A549 (cell line): ENCODE measurements at regions not wholly inside any gene's neighbourhood (a gene's known extent, or its start where the extent isn't known, plus 50 kb on each side); places are given as distances from the start of the nearest gene placed in this dataset.

Experiments
- ATAC-seq, 2 experiments: fragments of 200-7000 bp in 1 of 2; fragments of >200 bp in 1 of 2; cut with Nextera tagmentation in 1 of 2; cut with Tn5 transposase in 1 of 2; 3 replicates each; pipeline versions ENCODE4 v1.8.0 to v1.9.1; 2018 to 2020; ENCODE audit warnings: mild to moderate bottlenecking in 1 of 2, moderate library complexity in 1 of 2
- CTCF ChIA-PET: fragments of 300-600 bp; sonication (Branson Sonifier 250); formaldehyde crosslinking; extraction: SDS; loops from one replicate; lab custom pipeline; 2021; ENCODE audit warnings: antibody characterized with exemption, inconsistent platforms; lab: Yijun Ruan, JAX
- POLR2A ChIA-PET: fragments of 350-600 bp; formaldehyde crosslinking; extraction: SDS; loops from one replicate; lab custom pipeline; 2021; ENCODE audit warnings: antibody characterized with exemption, inconsistent platforms; lab: Yijun Ruan, JAX
- DNase-seq, 2 experiments: peaks; one replicate each; pipeline versions ENCODE4 v3.0.0 to v3.0.0-alpha.2; 2011 to 2016; ENCODE audit warnings: low read depth in 1 of 2, low spot score in 1 of 2
- FAIRE-seq: peaks from 2 replicates; lab custom pipeline; 2011; peaks lifted over from hg19 to GRCh38; lab: Jason Lieb, UNC
- H3K27ac ChIP-seq, 2 experiments: fragments of >200 bp; sonication (Bioruptor Twin); formaldehyde crosslinking; 3 replicates each; pipeline ENCODE4 v1.5.1; 2016 to 2017
- H3K4me1 ChIP-seq: fragments of >200 bp; sonication (Bioruptor Twin); formaldehyde crosslinking; 3 replicates; pipeline ENCODE4 v1.6.1; 2016
- H3K4me2 ChIP-seq: fragments of >200 bp; sonication (Bioruptor Twin); formaldehyde crosslinking; 3 replicates; pipeline ENCODE4 v1.6.1; 2016
- H3K4me3 ChIP-seq: fragments of >200 bp; sonication (Bioruptor Twin); formaldehyde crosslinking; 3 replicates; pipeline ENCODE4 v1.5.1; 2016
- H3K9me3 ChIP-seq: fragments of >200 bp; sonication (Bioruptor Twin); formaldehyde crosslinking; 3 replicates; pipeline ENCODE4 v1.6.1; 2016
- ATOH8 ChIP-seq: fragments of 250-450 bp; sonication (Bioruptor Pico); IDR thresholded peaks from 2 replicates; pipeline ENCODE4 v1.5.0; 2020; ENCODE audit warnings: low read depth, mild to moderate bottlenecking, moderate library complexity
- CBX2 ChIP-seq: fragments of 200-600 bp; sonication (generic); IDR thresholded peaks from 2 replicates; pipeline ENCODE4 v1.6.1; 2016; ENCODE audit warnings: low read depth, mild to moderate bottlenecking, borderline replicate concordance
- CEBPB ChIP-seq, 2 experiments: fragments of >200 bp in 1 of 2; sonication (Bioruptor Twin) in 1 of 2; formaldehyde crosslinking in 1 of 2; IDR thresholded peaks; 2 replicates each; pipeline ENCODE4 v1.6.1; 2012 to 2016
- EP300 ChIP-seq, 2 experiments: fragments of >200 bp; sonication (Bioruptor Twin); formaldehyde crosslinking; IDR thresholded peaks; 2 replicates in 1 of 2; 3 replicates in 1 of 2; pipeline ENCODE4 v1.6.1; 2016 to 2017
- ESRRA ChIP-seq: fragments of 150-350 bp; IDR thresholded peaks from 2 replicates; pipeline ENCODE4 v1.6.1; 2014; ENCODE audit warnings: mild to moderate bottlenecking, low read length, borderline replicate concordance
- FOSB ChIP-seq: fragments of 250-450 bp; sonication (Bioruptor Pico); IDR thresholded peaks from 2 replicates; pipeline ENCODE4 v1.5.0; 2020; ENCODE audit warnings: mild to moderate bottlenecking, moderate library complexity
- FOSL2 ChIP-seq, 2 experiments: fragments of 450-650 bp in 1 of 2; fragments of >200 bp in 1 of 2; sonication (Bioruptor Twin) in 1 of 2; formaldehyde crosslinking; IDR thresholded peaks; 2 replicates each; pipeline versions ENCODE4 v1.5.0 to v1.6.1; 2016 to 2020; ENCODE audit warnings: mild to moderate bottlenecking in 1 of 2, moderate library complexity in 1 of 2
- HEYL ChIP-seq: fragments of 250-450 bp; sonication (Bioruptor Pico); IDR thresholded peaks from 2 replicates; pipeline ENCODE4 v1.8.0; 2021; ENCODE audit warnings: mild to moderate bottlenecking, moderate library complexity
- HOXA7 ChIP-seq: fragments of 250-450 bp; sonication (Bioruptor Pico); IDR thresholded peaks from 2 replicates; pipeline ENCODE4 v1.5.0; 2020; ENCODE audit warnings: mild to moderate bottlenecking, moderate library complexity
- JUN ChIP-seq, 2 experiments: fragments of >200 bp; sonication (Bioruptor Twin); formaldehyde crosslinking; IDR thresholded peaks; 2 replicates in 1 of 2; 3 replicates in 1 of 2; pipeline ENCODE4 v1.6.1; 2016 to 2017
- JUNB ChIP-seq: fragments of >200 bp; sonication (Bioruptor Twin); formaldehyde crosslinking; IDR thresholded peaks from 2 replicates; pipeline ENCODE4 v1.6.1; 2016
- NPAS2 ChIP-seq: fragments of 250-450 bp; sonication (Bioruptor Pico); IDR thresholded peaks from 2 replicates; pipeline ENCODE4 v1.8.0; 2022; ENCODE audit warnings: mild to moderate bottlenecking, moderate library complexity, borderline replicate concordance
- NR3C1 ChIP-seq: fragments of >200 bp; sonication (Bioruptor Twin); formaldehyde crosslinking; IDR thresholded peaks from 3 replicates; pipeline ENCODE4 v1.6.1; 2017
- POLR2A ChIP-seq: IDR thresholded peaks from 2 replicates; pipeline ENCODE4 v1.6.1; 2012; ENCODE audit warnings: mild to moderate bottlenecking, low read length
- POLR2AphosphoS2 ChIP-seq: conservative IDR thresholded peaks from 2 replicates; pipeline ENCODE4 v1.6.1; 2012; ENCODE audit warnings: low read length, improper control_type of control experiment, inconsistent platforms
- TFCP2L1 ChIP-seq: fragments of 250-450 bp; sonication (Bioruptor Pico); IDR thresholded peaks from 2 replicates; pipeline ENCODE4 v1.5.0; 2021; ENCODE audit warnings: mild to moderate bottlenecking
- TP53 ChIP-seq: fragments of 250-450 bp; sonication (Bioruptor Pico); IDR thresholded peaks from 2 replicates; pipeline ENCODE4 v1.5.0; 2021; ENCODE audit warnings: mild to moderate bottlenecking, moderate library complexity
- USF2 ChIP-seq: fragments of 450-650 bp; IDR thresholded peaks from 2 replicates; pipeline ENCODE4 v1.6.1; 2014; ENCODE audit warnings: antibody characterized with exemption
- ZFP36 ChIP-seq: fragments of 450-650 bp; IDR thresholded peaks from 2 replicates; pipeline ENCODE4 v1.6.1; 2014; ENCODE audit warnings: borderline replicate concordance; ENCODE audit not compliant: partially characterized antibody
- WGBS: methylation state at CpG from one replicate; pipeline ENCODE4 v1.1.6; 2017; ENCODE audit errors: missing lambda C conversion rate; 5-methylcytosine and 5-hydroxymethylcytosine counted together
- TF ChIP-seq, protein P1 (sequence below): fragments of >200 bp; sonication (Bioruptor Twin); formaldehyde crosslinking; IDR thresholded peaks from 2 replicates; pipeline ENCODE4 v1.6.1; 2016
- TF ChIP-seq, protein P2 (sequence below): IDR thresholded peaks from 2 replicates; pipeline ENCODE4 v1.6.1; 2012
- TF ChIP-seq, protein P3 (sequence below): fragments of 150-350 bp; IDR thresholded peaks from 2 replicates; pipeline ENCODE4 v1.6.1; 2014; ENCODE audit warnings: low read depth, mild to moderate bottlenecking, low read length

DNA sequence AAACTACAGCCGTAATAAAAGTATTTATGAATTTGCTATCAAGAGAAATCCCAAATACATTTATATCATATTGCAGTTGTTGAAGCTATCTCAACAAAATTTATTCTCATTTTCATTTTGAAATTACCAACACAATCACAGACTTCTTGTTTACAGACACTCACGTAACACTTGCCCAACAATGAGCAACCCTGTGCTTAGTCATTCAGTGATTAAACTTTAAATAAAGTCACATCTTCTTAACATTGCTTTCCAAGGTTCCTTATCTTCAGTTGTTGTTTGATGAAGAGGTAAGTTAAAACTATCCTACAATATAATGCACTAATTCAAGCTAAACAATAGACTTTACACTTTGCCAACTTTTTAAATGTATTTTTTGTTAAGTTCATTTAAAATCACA is 601.8 kb downstream of the SLC16A7 start:
- FAIRE-seq (peak; percentile 32), DNase-seq (peak in 1 of 2 experiments; percentile 40)
- peak overlapping the region; percentile 38 to 54; a peak in 3 of 6 replicates for H3K27ac ChIP-seq
- H3K4me1 ChIP-seq, result peaks cover 15% of the 10 kb centered on the region; the same call in 2 of the 3 replicates
- ChIA-PET CTCF (no interaction called here), POLR2A (no interaction called here)
- 46% methylated on average over 2 of the region's 2 CpGs for WGBS
- TF ChIP-seq HEYL (CRISPR knock-in tag), result no peak
- TF ChIP-seq TP53 (CRISPR knock-in tag), result no peak
- peak in 1 of 2 experiments; percentile 58; a peak in 1 of 5 replicates for TF ChIP-seq JUN (IDR thresholded peaks at IDR 0.05)
- TF ChIP-seq, protein P1, sequence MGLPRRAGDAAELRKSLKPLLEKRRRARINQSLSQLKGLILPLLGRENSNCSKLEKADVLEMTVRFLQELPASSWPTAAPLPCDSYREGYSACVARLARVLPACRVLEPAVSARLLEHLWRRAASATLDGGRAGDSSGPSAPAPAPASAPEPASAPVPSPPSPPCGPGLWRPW, result 0 out of 2 replicates have a peak, but pooled peaks have one; percentile 41
- TF ChIP-seq JUNB, result peak; percentile 60
- TF ChIP-seq, protein P2, sequence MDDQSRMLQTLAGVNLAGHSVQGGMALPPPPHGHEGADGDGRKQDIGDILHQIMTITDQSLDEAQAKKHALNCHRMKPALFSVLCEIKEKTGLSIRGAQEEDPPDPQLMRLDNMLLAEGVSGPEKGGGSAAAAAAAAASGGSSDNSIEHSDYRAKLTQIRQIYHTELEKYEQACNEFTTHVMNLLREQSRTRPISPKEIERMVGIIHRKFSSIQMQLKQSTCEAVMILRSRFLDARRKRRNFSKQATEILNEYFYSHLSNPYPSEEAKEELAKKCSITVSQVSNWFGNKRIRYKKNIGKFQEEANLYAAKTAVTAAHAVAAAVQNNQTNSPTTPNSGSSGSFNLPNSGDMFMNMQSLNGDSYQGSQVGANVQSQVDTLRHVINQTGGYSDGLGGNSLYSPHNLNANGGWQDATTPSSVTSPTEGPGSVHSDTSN, result no peak
- TF ChIP-seq, protein P3, sequence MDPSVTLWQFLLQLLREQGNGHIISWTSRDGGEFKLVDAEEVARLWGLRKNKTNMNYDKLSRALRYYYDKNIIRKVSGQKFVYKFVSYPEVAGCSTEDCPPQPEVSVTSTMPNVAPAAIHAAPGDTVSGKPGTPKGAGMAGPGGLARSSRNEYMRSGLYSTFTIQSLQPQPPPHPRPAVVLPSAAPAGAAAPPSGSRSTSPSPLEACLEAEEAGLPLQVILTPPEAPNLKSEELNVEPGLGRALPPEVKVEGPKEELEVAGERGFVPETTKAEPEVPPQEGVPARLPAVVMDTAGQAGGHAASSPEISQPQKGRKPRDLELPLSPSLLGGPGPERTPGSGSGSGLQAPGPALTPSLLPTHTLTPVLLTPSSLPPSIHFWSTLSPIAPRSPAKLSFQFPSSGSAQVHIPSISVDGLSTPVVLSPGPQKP, result no peak
- no peak for TF ChIP-seq USF2
- TF ChIP-seq TFCP2L1 (CRISPR knock-in tag), result no peak
- TF ChIP-seq FOSL2 (IDR thresholded peaks at IDR 0.05), result peak; percentile 37; the same call in 1 of the 2 replicates
- TF ChIP-seq FOSL2 (CRISPR knock-in tag; IDR thresholded peaks at IDR 0.05), result peak; percentile 62
- peak in 1 of 2 experiments; percentile 70; a peak in 3 of 4 replicates for TF ChIP-seq CEBPB (IDR thresholded peaks at IDR 0.05)
- no peak for TF ChIP-seq HOXA7 (CRISPR knock-in tag)
- no peak for TF ChIP-seq ZFP36
- no peak for TF ChIP-seq CBX2
- no peak for TF ChIP-seq FOSB (CRISPR knock-in tag)
- TF ChIP-seq, all 56 proteins: peak for 5
- Histone ChIP-seq H3K4me2 (peak overlapping the region; percentile 45), H3K9me3 (no peaks in the 10 kb centered on the region), H3K4me3 (no peak overlapping the region)
- no peak for ATAC-seq

GRCh38 chr12:60201891-60202290 is 606.1 kb downstream of the SLC16A7 start:
- POLR2A ChIA-PET, result no interaction called here
- Histone ChIP-seq H3K27ac (no peak overlapping the region), H3K9me3 (no peaks in the 10 kb centered on the region), H3K4me1 (peaks cover 28% of the 10 kb centered on the region), H3K4me2 (no peak overlapping the region)
- 63% methylated on average over 4 of the region's 4 CpGs for WGBS
- TF ChIP-seq ATOH8 (CRISPR knock-in tag) (no peak), CEBPB (IDR thresholded peaks at IDR 0.05) (no peak), CBX2 (no peak), NPAS2 (CRISPR knock-in tag) (no peak), ESRRA (no peak), EP300 (IDR thresholded peaks at IDR 0.05) (no peak), NR3C1 (no peak), POLR2AphosphoS2 (no peak), FOSL2 (IDR thresholded peaks at IDR 0.05) (no peak), FOSL2 (CRISPR knock-in tag; IDR thresholded peaks at IDR 0.05) (no peak), POLR2A (no peak)
- TF ChIP-seq, all 56 proteins: peak for 0
- ATAC-seq (no peak), FAIRE-seq (no peak), DNase-seq (no peak)
- CTCF ChIA-PET, result interaction anchor here (1.2 kb wide), 1 partner anchor 13 kb away, joined by 3 read pairs; no protein-coding TSS in a partner anchor
- no peak overlapping the region for H3K4me3 ChIP-seq
